LNCAP (cell line): ENCODE measurements at regions not wholly inside any gene's neighbourhood (a gene's known extent, or its start where the extent isn't known, plus 50 kb on each side); places are given as distances from the start of the nearest gene placed in this dataset.

Experiments
- TF ChIP-seq, protein P1 (sequence below): fragments of 450-650 bp; IDR thresholded peaks from 2 replicates; pipeline ENCODE4 v1.5.1; 2017; ENCODE audit warnings: mild to moderate bottlenecking

- TF ChIP-seq, protein P1, sequence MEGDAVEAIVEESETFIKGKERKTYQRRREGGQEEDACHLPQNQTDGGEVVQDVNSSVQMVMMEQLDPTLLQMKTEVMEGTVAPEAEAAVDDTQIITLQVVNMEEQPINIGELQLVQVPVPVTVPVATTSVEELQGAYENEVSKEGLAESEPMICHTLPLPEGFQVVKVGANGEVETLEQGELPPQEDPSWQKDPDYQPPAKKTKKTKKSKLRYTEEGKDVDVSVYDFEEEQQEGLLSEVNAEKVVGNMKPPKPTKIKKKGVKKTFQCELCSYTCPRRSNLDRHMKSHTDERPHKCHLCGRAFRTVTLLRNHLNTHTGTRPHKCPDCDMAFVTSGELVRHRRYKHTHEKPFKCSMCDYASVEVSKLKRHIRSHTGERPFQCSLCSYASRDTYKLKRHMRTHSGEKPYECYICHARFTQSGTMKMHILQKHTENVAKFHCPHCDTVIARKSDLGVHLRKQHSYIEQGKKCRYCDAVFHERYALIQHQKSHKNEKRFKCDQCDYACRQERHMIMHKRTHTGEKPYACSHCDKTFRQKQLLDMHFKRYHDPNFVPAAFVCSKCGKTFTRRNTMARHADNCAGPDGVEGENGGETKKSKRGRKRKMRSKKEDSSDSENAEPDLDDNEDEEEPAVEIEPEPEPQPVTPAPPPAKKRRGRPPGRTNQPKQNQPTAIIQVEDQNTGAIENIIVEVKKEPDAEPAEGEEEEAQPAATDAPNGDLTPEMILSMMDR = no peak
These were observed 89.3 kb upstream of the UQCRFS1 start for GRCh38 chr19:29302002-29302928.

GRCh38 chr19:29303069-29303718 is 90.2 kb upstream of the UQCRFS1 start:
- TF ChIP-seq, protein P1 = no peak

- TF ChIP-seq, protein P1 = no peak
These were observed 90.8 kb upstream of the UQCRFS1 start for GRCh38 chr19:29303719-29304090.

- TF ChIP-seq, protein P1 = no peak
These were observed 92.3 kb upstream of the UQCRFS1 start for GRCh38 chr19:29305268-29305667.

DNA sequence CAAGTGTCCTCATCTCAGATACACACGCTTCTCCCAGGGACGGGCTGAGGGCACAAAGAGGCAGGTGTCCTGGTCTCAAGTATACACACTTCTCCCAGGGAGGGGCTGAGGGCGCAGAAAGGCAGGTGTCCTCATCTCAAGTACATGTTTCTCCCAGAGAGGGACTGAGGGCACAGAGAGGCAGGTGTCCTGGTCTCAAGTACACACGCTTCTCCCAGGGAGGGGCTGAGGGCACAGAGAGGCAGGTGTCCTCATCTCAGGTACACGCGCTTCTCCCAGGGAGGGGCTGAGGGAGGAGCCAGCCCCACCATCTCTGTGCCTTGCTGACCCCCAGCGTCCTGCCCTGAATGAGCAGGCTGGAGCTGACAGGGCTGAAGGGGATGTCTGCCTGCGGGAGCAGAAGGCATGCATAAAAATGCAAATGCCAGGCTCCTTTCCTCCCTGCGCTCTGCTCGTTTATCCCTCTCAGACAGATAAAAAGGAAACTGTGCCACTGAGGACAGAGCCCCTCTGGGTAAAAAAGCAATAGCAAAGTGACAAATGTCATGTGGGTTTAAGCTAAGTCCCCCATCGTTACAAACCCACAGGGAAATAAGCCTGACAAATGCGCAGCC is 96.1 kb upstream of the UQCRFS1 start:
- TF ChIP-seq, protein P1 = no peak

DNA sequence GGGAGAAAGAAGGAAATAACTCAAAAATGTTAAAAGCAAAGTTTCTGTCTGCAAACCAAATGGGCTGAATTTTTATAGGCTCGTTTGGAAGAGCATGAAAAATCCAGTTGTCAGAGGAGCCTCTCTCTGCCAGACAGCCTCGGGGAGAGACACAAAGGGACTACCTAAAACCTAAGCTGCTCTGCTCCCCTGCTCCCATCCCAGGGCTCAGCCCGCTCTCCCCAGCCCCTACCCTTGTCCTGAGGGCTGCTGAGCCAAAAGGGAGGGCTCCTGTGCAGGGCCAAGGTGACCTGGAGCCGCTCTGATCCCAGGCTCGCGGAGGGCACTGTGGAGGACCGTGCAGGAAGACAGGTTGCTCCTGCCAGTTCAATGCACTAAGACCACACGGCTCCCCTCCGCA is 96.7 kb upstream of the UQCRFS1 start:
- TF ChIP-seq, protein P1 = no peak

GRCh38 chr19:29311191-29311790 is 98.3 kb upstream of the UQCRFS1 start:
- TF ChIP-seq, protein P1 = no peak
